ENCODE measurements at regions not wholly inside any gene's neighbourhood (a gene's known extent, or its start where the extent isn't known, plus 50 kb on each side); places are given as distances from the start of the nearest gene placed in this dataset.

DNA sequence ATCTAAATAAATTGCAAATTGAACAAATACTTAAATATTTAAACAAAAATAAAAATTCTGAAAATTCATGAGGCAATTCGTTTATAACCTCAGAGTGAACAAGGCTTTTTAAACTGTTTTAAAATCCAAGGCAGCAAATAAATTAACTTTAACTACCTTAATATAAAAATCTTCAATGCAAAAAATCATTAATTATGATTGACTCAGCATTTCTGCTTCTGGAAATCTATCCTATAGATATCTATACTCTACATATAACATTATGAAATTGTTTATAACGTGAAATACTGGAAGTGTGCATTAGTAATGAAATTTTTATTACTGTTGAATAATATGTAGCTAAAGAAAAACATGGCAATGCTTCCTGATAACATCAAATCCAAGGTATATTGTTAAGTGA lies 92.4 kb downstream of the ADAMTS1 start:
- H3K9me3 ChIP-seq, result no peaks in the 10 kb centered on the region
- no peaks in the 10 kb centered on the region for H3K4me1 ChIP-seq
- TF ChIP-seq, protein P1, sequence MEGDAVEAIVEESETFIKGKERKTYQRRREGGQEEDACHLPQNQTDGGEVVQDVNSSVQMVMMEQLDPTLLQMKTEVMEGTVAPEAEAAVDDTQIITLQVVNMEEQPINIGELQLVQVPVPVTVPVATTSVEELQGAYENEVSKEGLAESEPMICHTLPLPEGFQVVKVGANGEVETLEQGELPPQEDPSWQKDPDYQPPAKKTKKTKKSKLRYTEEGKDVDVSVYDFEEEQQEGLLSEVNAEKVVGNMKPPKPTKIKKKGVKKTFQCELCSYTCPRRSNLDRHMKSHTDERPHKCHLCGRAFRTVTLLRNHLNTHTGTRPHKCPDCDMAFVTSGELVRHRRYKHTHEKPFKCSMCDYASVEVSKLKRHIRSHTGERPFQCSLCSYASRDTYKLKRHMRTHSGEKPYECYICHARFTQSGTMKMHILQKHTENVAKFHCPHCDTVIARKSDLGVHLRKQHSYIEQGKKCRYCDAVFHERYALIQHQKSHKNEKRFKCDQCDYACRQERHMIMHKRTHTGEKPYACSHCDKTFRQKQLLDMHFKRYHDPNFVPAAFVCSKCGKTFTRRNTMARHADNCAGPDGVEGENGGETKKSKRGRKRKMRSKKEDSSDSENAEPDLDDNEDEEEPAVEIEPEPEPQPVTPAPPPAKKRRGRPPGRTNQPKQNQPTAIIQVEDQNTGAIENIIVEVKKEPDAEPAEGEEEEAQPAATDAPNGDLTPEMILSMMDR (IDR thresholded peaks at IDR 0.05), result no peak
- no peak for TF ChIP-seq POLR2A (IDR thresholded peaks at IDR 0.05)
- H3K27ac ChIP-seq, result no peak overlapping the region
- H3K36me3 ChIP-seq, result no peaks in the 10 kb centered on the region
- no peak for DNase-seq
- no peak overlapping the region for H3K4me3 ChIP-seq
- no peaks in the 10 kb centered on the region for H3K27me3 ChIP-seq

DNA sequence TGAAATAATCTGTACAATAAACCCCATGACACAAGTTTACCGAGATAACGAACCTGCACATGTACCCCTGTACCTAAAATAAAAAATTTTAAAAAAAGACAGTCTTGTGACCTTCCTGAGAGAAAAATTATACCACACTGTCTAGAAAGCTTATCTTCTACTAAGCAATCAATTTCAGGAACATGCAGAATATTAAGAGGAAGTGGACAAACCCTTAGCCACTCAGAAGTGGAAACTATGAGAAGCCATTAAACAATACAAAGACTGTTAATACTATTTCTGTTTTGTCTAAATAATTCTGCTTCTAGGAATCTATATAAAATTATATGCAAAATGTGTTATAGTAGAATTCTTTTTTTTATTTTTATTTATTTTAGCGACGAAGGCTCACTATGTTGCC lies 93.9 kb downstream of the ADAMTS1 start:
- DNase-seq, result no peak
- H3K4me1 ChIP-seq, result no peaks in the 10 kb centered on the region
- H3K36me3 ChIP-seq, result no peaks in the 10 kb centered on the region
- no peaks in the 10 kb centered on the region for H3K9me3 ChIP-seq
- H3K27me3 ChIP-seq, result no peaks in the 10 kb centered on the region
- TF ChIP-seq POLR2A (IDR thresholded peaks at IDR 0.05), result no peak
- TF ChIP-seq, protein P1 (IDR thresholded peaks at IDR 0.05), result no peak
- H3K4me3 ChIP-seq, result no peak overlapping the region
- no peak overlapping the region for H3K27ac ChIP-seq

DNA sequence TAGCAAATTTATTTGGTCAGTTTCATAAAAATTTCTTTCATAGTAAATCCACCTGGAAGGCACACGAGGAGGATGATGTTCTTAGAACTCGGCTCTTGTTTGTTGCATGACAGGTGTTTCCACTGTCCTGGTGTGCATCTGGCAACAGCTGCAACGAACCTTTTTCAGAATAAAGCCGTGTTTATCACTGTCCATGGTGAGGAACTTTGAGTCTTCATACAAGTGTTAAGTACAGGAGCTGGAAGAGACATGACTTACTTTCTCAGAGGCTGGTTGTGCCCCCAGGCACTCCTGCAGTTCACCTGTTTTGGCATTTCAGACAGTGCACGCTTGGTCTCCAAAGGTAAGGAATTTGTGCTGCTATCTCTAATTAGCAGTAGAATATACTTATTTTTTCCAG lies 97.1 kb downstream of the ADAMTS1 start:
- H3K27ac ChIP-seq, result no peak overlapping the region
- no peaks in the 10 kb centered on the region for H3K27me3 ChIP-seq
- H3K36me3 ChIP-seq, result no peaks in the 10 kb centered on the region
- no peak overlapping the region for H3K4me3 ChIP-seq
- no peak for DNase-seq
- H3K9me3 ChIP-seq, result no peaks in the 10 kb centered on the region
- H3K4me1 ChIP-seq, result no peaks in the 10 kb centered on the region
- TF ChIP-seq, protein P1 (IDR thresholded peaks at IDR 0.05), result no peak
- TF ChIP-seq POLR2A (IDR thresholded peaks at IDR 0.05), result no peak

DNA sequence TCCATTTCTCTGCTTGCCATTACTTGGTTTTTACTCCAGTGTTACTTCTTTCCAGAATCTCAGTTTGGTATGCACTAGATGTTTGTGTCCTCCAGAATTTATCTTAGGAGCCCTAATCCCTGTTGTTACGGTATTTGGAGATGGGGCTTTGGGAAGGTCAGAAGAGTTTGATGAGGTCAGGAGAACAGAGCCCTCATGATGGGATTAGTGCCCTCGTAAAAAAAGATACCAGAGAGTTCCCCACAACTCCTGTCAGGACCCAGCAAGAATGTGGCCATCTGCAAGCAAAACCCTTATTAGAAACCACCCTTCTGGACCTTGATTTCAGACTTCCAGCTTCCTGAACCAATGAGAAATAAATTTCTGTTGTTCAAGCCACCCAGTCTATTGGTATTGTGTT lies 98.0 kb downstream of the ADAMTS1 start:
- DNase-seq, result no peak
- Histone ChIP-seq H3K9me3 (no peaks in the 10 kb centered on the region), H3K36me3 (no peaks in the 10 kb centered on the region), H3K27me3 (no peaks in the 10 kb centered on the region), H3K4me3 (no peak overlapping the region), H3K27ac (no peak overlapping the region), H3K4me1 (no peaks in the 10 kb centered on the region)
- TF ChIP-seq, protein P1 (IDR thresholded peaks at IDR 0.05), result no peak
- TF ChIP-seq POLR2A (IDR thresholded peaks at IDR 0.05), result no peak

DNA sequence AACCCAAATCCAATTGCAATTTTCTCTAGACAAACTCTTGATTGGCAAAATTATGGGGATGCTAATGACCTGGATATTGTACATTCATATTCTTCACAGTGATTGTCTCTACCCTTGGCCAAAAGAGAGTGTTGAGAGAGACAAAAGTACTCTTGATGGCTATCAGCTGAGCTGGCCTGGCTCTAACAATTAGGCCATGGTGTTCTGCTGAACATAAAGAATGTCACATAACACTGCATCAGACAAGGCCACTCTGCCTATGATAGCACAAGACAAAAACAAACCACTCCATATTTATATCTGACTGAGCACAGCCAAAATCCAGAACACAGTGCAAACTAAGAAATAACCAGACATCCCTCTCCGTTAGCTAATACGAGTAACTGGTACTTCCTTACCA lies 101.7 kb downstream of the ADAMTS1 start:
- H3K4me3 ChIP-seq, result no peak overlapping the region
- TF ChIP-seq, protein P1 (IDR thresholded peaks at IDR 0.05), result no peak
- no peak for TF ChIP-seq POLR2A (IDR thresholded peaks at IDR 0.05)
- no peaks in the 10 kb centered on the region for H3K36me3 ChIP-seq
- no peak for DNase-seq
- H3K4me1 ChIP-seq, result no peaks in the 10 kb centered on the region
- no peak overlapping the region for H3K27ac ChIP-seq
- no peaks in the 10 kb centered on the region for H3K9me3 ChIP-seq
- no peaks in the 10 kb centered on the region for H3K27me3 ChIP-seq

DNA sequence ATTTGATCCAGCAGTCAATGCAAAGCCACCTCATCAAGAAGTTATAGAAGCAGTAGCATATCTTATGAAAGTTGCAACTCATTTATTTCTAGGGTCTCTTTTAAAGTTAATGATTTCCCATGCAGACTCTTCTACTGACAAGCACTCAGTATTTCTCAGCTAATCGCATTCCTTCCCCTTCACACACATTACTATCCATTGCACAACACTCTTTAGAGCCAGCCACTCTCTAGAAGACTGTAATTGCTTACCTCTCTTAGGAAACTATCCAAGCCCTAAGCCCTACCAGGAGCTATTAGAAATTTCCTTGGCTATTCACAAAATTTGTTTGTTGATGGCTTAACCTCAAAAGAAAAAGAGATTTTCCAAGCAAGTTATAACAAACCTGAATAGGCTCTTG lies 106.0 kb downstream of the ADAMTS1 start:
- no peaks in the 10 kb centered on the region for H3K4me1 ChIP-seq
- no peak for TF ChIP-seq POLR2A (IDR thresholded peaks at IDR 0.05)
- TF ChIP-seq, protein P1 (IDR thresholded peaks at IDR 0.05), result no peak
- no peaks in the 10 kb centered on the region for H3K36me3 ChIP-seq
- no peak overlapping the region for H3K4me3 ChIP-seq
- H3K27me3 ChIP-seq, result no peaks in the 10 kb centered on the region
- H3K9me3 ChIP-seq, result no peaks in the 10 kb centered on the region
- no peak overlapping the region for H3K27ac ChIP-seq
- DNase-seq, result no peak
